Fibroblast of lung (primary cell): ENCODE measurements at regions not wholly inside any gene's neighbourhood (a gene's known extent, or its start where the extent isn't known, plus 50 kb on each side); places are given as distances from the start of the nearest gene placed in this dataset.

Source experiments
- EZH2 ChIP-seq: IDR thresholded peaks from 2 replicates; pipeline ENCODE4 v1.5.1; 2012; ENCODE audit warnings: low read length, control low read depth, mild to moderate bottlenecking; ENCODE audit errors: missing control alignments
- TF ChIP-seq, protein P1 (sequence below), 2 donors: IDR thresholded peaks in 1 of 2; conservative IDR thresholded peaks in 1 of 2; 1 replicate in 1 of 2; 2 replicates in 1 of 2; pipeline ENCODE4 v1.5.1; 2011 to 2012; ENCODE audit warnings: low read length in 2 of 2, control low read depth in 1 of 2, inconsistent platforms in 1 of 2, low read depth in 1 of 2, mild to moderate bottlenecking in 1 of 2

DNA sequence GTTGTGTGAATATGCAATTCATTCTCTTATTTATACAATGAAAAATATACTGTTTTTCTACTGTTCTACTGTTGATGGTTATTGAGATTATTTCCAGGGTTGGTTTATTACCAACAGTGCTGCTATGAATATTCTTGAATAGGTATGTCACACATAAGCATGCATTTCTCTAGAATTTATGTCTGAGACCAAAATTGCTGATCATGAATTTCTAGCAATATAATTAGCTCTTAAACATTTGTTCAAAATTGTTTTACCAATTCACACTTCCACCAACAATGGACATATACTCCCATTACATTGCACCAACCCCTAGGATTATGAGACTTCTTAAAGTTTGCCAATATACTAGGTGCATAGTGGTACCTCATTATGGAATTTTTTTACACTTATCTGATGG, 164.1 kb upstream of the KCNQ5 start:
- TF ChIP-seq, protein P1, sequence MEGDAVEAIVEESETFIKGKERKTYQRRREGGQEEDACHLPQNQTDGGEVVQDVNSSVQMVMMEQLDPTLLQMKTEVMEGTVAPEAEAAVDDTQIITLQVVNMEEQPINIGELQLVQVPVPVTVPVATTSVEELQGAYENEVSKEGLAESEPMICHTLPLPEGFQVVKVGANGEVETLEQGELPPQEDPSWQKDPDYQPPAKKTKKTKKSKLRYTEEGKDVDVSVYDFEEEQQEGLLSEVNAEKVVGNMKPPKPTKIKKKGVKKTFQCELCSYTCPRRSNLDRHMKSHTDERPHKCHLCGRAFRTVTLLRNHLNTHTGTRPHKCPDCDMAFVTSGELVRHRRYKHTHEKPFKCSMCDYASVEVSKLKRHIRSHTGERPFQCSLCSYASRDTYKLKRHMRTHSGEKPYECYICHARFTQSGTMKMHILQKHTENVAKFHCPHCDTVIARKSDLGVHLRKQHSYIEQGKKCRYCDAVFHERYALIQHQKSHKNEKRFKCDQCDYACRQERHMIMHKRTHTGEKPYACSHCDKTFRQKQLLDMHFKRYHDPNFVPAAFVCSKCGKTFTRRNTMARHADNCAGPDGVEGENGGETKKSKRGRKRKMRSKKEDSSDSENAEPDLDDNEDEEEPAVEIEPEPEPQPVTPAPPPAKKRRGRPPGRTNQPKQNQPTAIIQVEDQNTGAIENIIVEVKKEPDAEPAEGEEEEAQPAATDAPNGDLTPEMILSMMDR (conservative IDR thresholded peaks at IDR 0.05 in 1 of 2, IDR thresholded peaks at IDR 0.05 in 1 of 2; ENCODE audit: low read depth in 1 of 2, low read length in 2 of 2): no peak
- TF ChIP-seq EZH2: no peak
